Effector memory CD8-positive, alpha-beta T cell (primary cell): ENCODE measurements at regions not wholly inside any gene's neighbourhood (a gene's known extent, or its start where the extent isn't known, plus 50 kb on each side); places are given as distances from the start of the nearest gene placed in this dataset.

Experiments used
- ATAC-seq: fragments of 150-1000 bp; cut with Tn5 transposase; replicated peaks from 2 replicates; pipeline ENCODE4 v1.10.0; 2021; ENCODE audit warnings: mild to moderate bottlenecking, moderate library complexity
- DNase-seq, 3 experiments: peaks; one replicate each; pipeline ENCODE4 v3.0.0; 2021
- H3K27ac Mint-ChIP-seq, 2 donors: one replicate each; pipeline ENCODE4 v1.8.0; 2022; ENCODE audit warnings: mild to moderate bottlenecking in 2 of 2, mixed read lengths in 2 of 2, moderate library complexity in 2 of 2
- H3K27me3 Mint-ChIP-seq, 2 donors: one replicate each; pipeline ENCODE4 v1.8.0; 2022; ENCODE audit warnings: mixed read lengths in 2 of 2
- H3K36me3 Mint-ChIP-seq: one replicate; pipeline ENCODE4 v1.8.0; 2022; ENCODE audit warnings: mild to moderate bottlenecking, moderate library complexity, mixed read lengths; ENCODE audit not compliant: insufficient read depth
- H3K4me1 Mint-ChIP-seq, 2 donors: one replicate each; pipeline ENCODE4 v1.8.0; 2022; ENCODE audit warnings: low read depth in 2 of 2, mixed read lengths in 2 of 2
- H3K4me3 Mint-ChIP-seq, 2 donors: one replicate each; pipeline ENCODE4 v1.8.0; 2022; ENCODE audit warnings: mild to moderate bottlenecking in 2 of 2, mixed read lengths in 2 of 2, moderate library complexity in 2 of 2
- H3K9me3 Mint-ChIP-seq, 2 donors: one replicate each; pipeline ENCODE4 v1.8.0; 2022; ENCODE audit warnings: mixed read lengths in 2 of 2

DNA sequence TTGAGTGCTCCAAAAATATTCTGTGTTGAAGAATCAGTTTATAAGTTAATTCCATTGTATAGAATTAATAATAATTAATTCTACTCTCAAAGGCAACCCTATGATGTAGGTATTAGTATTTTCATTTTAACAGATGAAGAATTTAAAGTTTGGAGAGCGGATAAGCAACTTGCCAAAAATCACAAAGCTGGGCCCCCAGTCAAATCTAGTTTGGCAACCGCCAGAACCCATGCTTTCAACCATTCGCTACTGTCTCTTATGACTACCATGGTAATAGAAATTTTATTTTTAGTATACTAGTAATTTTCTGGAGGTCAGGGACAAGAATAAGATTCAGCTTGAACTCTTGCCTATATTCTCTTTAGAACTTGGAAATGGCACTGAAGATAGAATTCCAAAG, 229.8 kb downstream of the IBTK start:
- Mint-ChIP-seq H3K4me1 (no peaks in the 10 kb centered on the region), H3K27ac (no peak overlapping the region)

DNA sequence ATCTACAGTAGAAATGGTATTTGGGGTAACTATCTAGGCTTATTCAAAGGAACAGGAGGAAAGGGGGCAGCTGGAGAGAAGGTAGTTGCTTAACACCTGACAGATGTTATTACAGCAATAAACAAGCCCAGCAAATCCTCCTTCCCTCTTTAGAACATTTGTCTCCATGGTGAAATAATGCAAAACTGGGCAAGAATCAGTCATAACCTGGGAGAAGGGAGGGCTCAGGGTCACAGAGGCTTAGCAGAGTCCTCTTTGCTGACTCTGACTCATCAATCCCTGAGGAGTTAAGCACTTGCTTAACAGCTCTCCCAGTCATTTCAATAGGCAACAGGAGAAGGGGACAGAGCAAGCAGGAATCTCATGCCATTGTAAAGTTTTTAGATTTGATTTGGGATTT, 230.3 kb downstream of the IBTK start:
- ATAC-seq: no peak
- H3K4me3 Mint-ChIP-seq: no peak overlapping the region
- H3K36me3 Mint-ChIP-seq: no peaks in the 10 kb centered on the region
- no peaks in the 10 kb centered on the region for H3K27me3 Mint-ChIP-seq
- no peaks in the 10 kb centered on the region for H3K4me1 Mint-ChIP-seq
- DNase-seq: no peak
- H3K27ac Mint-ChIP-seq: no peak overlapping the region
- no peaks in the 10 kb centered on the region for H3K9me3 Mint-ChIP-seq

More for the DNA sequence above, 229.8 kb downstream of the IBTK start:
- Mint-ChIP-seq H3K36me3 (no peaks in the 10 kb centered on the region), H3K9me3 (no peaks in the 10 kb centered on the region), H3K4me3 (no peak overlapping the region), H3K27me3 (no peaks in the 10 kb centered on the region)
- ATAC-seq: no peak
- DNase-seq: no peak

- ATAC-seq: no peak
- Mint-ChIP-seq H3K4me3 (no peak overlapping the region), H3K4me1 (no peaks in the 10 kb centered on the region), H3K36me3 (no peaks in the 10 kb centered on the region), H3K27ac (no peak overlapping the region), H3K27me3 (no peaks in the 10 kb centered on the region), H3K9me3 (no peaks in the 10 kb centered on the region)
- DNase-seq: no peak
Observed at GRCh38 chr6:82015526-82015925, 232.0 kb downstream of the IBTK start.

DNA sequence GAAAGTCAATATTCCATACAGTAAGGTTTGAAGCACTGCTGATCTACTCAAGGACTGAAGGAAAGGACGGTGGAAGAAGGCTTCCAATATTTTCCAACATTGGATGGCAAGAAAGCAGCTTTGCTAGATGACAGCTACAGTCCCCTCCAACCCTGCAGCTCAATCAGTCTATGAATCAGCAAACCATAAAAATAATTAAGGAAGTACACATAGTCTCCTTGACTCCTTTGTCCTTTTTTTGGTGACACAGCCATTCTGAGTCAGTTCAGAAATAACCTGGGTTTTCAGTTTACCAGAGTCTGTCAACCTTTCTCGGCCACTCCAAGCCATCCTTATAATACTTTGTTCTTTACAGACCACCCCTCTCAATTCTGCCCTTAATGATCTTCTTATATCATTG, 232.5 kb downstream of the IBTK start:
- no peaks in the 10 kb centered on the region for H3K4me1 Mint-ChIP-seq
- H3K9me3 Mint-ChIP-seq: peaks cover 0 to 2% of the 10 kb centered on the region in 2 donors
- no peaks in the 10 kb centered on the region for H3K36me3 Mint-ChIP-seq
- DNase-seq: no peak
- no peak for ATAC-seq
- H3K27me3 Mint-ChIP-seq: no peaks in the 10 kb centered on the region
- no peak overlapping the region for H3K4me3 Mint-ChIP-seq
- H3K27ac Mint-ChIP-seq: no peak overlapping the region

GRCh38 chr6:82013561-82014530, 233.7 kb downstream of the IBTK start:
- Mint-ChIP-seq H3K36me3 (no peaks in the 10 kb centered on the region), H3K27ac (no peak overlapping the region), H3K4me1 (no peaks in the 10 kb centered on the region), H3K4me3 (no peak overlapping the region), H3K27me3 (no peaks in the 10 kb centered on the region), H3K9me3 (peaks cover 0 to 4% of the 10 kb centered on the region in 2 donors)
- ATAC-seq (no peak), DNase-seq (no peak)

- DNase-seq (no peak), ATAC-seq (no peak)
- Mint-ChIP-seq H3K27me3 (no peaks in the 10 kb centered on the region), H3K36me3 (no peaks in the 10 kb centered on the region), H3K4me1 (no peaks in the 10 kb centered on the region), H3K27ac (no peak overlapping the region), H3K9me3 (peaks cover 0 to 8% of the 10 kb centered on the region in 2 donors), H3K4me3 (no peak overlapping the region)
Observed at GRCh38 chr6:82006027-82006738, 241.4 kb downstream of the IBTK start.

DNA sequence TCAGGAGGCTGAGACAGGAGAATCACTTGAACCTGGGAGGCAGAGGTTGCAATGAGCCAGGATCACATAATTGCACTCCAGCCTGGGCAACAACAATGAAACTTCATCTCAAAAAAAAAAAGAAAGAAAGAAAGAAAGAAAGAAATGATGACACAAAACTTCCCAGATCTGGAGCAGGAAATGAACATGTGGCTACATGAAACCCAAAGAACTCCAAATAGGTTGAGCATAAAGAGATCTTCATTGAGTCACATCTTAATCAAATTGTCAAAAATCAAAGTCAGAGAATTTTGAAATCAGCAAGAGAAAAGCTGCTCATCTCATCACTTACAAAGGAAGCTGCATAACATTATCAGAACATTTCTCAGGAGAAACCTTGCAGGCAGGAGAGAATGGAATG, 247.0 kb downstream of the IBTK start:
- Mint-ChIP-seq H3K27me3 (no peaks in the 10 kb centered on the region), H3K36me3 (no peaks in the 10 kb centered on the region), H3K4me3 (no peak overlapping the region), H3K27ac (no peak overlapping the region), H3K9me3 (peaks cover 0 to 5% of the 10 kb centered on the region in 2 donors), H3K4me1 (no peaks in the 10 kb centered on the region)
- no peak for DNase-seq
- no peak for ATAC-seq

- Mint-ChIP-seq H3K9me3 (peaks cover 0 to 5% of the 10 kb centered on the region in 2 donors), H3K4me1 (no peaks in the 10 kb centered on the region), H3K27me3 (no peaks in the 10 kb centered on the region), H3K27ac (no peak overlapping the region), H3K4me3 (no peak overlapping the region), H3K36me3 (no peaks in the 10 kb centered on the region)
- ATAC-seq: no peak
- DNase-seq: no peak
Observed at GRCh38 chr6:81999826-82000225, 247.3 kb upstream of the TENT5A start.

DNA sequence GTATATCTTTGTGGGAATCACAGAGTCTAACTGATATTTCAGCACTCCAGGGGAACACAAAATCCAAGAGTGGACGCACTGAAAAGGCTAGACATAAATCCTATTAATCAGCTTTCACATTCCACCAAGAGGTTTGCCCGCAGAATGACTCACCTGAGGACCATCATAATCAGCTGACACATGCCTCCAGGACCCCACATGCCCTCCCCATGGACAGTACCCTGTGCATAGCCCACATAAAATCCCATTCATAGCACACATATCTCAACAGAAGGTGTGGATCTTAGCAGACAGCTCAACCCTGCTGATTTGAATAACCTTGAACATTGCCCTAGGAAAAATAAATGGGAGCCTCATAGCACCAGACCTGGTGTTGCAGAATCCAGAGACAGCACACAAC, 246.8 kb upstream of the TENT5A start:
- no peak overlapping the region for H3K27ac Mint-ChIP-seq
- no peaks in the 10 kb centered on the region for H3K36me3 Mint-ChIP-seq
- peaks cover 0 to 5% of the 10 kb centered on the region in 2 donors for H3K9me3 Mint-ChIP-seq
- no peaks in the 10 kb centered on the region for H3K4me1 Mint-ChIP-seq
- no peak overlapping the region for H3K4me3 Mint-ChIP-seq
- ATAC-seq: no peak
- DNase-seq: no peak
- no peaks in the 10 kb centered on the region for H3K27me3 Mint-ChIP-seq

DNA sequence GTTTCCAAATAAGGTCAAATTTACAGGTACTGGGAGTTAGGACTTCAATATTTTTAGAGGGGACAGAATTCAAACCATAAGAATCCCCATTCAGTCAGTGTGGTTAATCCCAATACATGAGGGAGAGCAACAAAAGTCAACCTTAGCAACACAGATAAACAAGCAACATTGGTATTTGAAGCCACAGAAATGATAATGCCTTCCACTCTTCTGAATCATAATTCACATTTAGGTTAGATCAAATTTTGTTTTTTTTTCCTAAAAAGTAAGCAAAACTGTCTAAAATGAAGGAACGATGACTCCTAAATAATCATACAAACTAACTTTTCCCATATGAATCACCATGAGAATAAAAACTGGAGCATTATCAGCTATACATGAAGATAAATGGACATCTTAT, 246.0 kb upstream of the TENT5A start:
- no peak for DNase-seq
- Mint-ChIP-seq H3K9me3 (peaks cover 0 to 5% of the 10 kb centered on the region in 2 donors), H3K36me3 (no peaks in the 10 kb centered on the region), H3K27me3 (no peaks in the 10 kb centered on the region), H3K27ac (no peak overlapping the region), H3K4me1 (no peaks in the 10 kb centered on the region), H3K4me3 (no peak overlapping the region)
- no peak for ATAC-seq

DNA sequence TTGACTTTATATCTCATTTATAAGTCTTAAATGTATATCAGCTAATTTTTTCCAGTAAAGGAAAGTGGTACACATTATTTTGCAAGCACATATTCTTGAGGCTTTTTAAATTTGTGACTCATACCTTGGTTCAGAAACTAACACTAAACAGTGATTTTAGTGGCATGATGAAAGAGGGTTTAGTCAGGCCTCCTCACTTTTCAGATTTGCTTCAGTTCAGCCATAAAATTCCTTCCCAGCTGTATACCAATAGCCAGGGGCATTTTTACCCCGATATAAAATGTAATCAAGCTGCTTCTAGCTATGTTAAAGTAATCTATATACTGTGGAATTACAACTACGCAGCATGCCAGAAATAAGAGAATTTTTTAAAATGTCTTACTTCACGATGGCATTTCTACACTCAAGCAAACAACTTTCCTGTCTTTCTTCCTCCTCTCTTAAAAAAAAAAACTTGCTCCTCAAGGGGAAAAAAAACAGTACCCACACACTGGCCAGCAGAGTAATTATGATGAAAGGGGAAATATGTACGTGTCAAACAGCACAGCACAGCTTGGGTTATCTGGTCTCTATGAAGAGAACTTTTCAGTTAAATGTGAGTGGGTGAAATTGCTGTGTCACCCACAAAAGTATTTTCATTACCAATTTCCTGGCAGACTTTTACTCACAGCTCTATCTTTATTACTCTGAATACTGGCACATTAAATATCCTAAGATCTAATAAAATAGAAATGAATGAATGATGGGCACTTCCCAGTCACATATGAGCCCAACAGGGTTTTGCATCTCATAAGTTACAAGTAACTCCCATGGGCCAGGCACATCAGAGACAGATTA, 244.8 kb upstream of the TENT5A start:
- H3K27me3 Mint-ChIP-seq: no peaks in the 10 kb centered on the region
- H3K4me1 Mint-ChIP-seq: no peaks in the 10 kb centered on the region
- no peak overlapping the region for H3K4me3 Mint-ChIP-seq
- no peak for DNase-seq
- no peak overlapping the region for H3K27ac Mint-ChIP-seq
- H3K9me3 Mint-ChIP-seq: peaks cover 0 to 5% of the 10 kb centered on the region in 2 donors
- H3K36me3 Mint-ChIP-seq: no peaks in the 10 kb centered on the region
- ATAC-seq: no peak

DNA sequence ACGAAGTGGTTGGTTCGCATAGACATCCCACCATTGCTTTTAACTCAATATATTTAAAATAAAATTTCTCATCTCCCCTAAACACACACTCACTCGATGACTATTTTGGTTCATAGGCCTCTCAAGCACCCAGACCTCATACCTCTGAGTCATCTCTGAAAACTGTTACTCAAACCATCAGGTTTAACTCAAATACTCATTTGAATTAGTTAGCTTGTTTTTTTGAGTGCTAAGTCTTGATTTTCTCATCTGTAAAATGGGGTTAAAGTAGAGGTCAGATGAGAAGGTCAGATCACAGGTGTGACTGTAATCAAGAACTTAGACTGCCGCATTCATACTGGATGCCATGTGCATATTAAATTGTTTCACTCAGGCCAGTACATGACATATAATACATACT, 243.9 kb upstream of the TENT5A start:
- H3K36me3 Mint-ChIP-seq: no peaks in the 10 kb centered on the region
- H3K4me3 Mint-ChIP-seq: no peak overlapping the region
- H3K27me3 Mint-ChIP-seq: no peaks in the 10 kb centered on the region
- no peaks in the 10 kb centered on the region for H3K4me1 Mint-ChIP-seq
- H3K9me3 Mint-ChIP-seq: peaks cover 0 to 5% of the 10 kb centered on the region in 2 donors
- ATAC-seq (no peak), DNase-seq (no peak)
- no peak overlapping the region for H3K27ac Mint-ChIP-seq

GRCh38 chr6:81995548-81996289, 243.2 kb upstream of the TENT5A start:
- H3K4me1 Mint-ChIP-seq: no peaks in the 10 kb centered on the region
- DNase-seq (no peak), ATAC-seq (no peak)
- no peaks in the 10 kb centered on the region for H3K27me3 Mint-ChIP-seq
- no peaks in the 10 kb centered on the region for H3K36me3 Mint-ChIP-seq
- peaks cover 0 to 5% of the 10 kb centered on the region in 2 donors for H3K9me3 Mint-ChIP-seq
- H3K4me3 Mint-ChIP-seq: no peak overlapping the region
- no peak overlapping the region for H3K27ac Mint-ChIP-seq
